ENCODE measurements at regions not wholly inside any gene's neighbourhood (a gene's known extent, or its start where the extent isn't known, plus 50 kb on each side); places are given as distances from the start of the nearest gene placed in this dataset.

- DNase-seq (ENCODE audit: low read depth, low spot score): no peak
- CTCF ChIA-PET: no interaction called here
- POLR2A ChIA-PET: no interaction called here
These were observed 1238.5 kb downstream of the SLC16A7 start for GRCh38 chr12:60834372-60834771.

GRCh38 chr12:60834806-60835205, 1239.0 kb downstream of the SLC16A7 start:
- POLR2A ChIA-PET: no interaction called here
- CTCF ChIA-PET: no interaction called here
- DNase-seq (ENCODE audit: low read depth, low spot score): no peak

More at GRCh38 chr12:60834372-60834771, 1238.5 kb downstream of the SLC16A7 start:
- Histone ChIP-seq H3K9me3 (ENCODE audit: control insufficient read depth, insufficient read depth, low read length) (no peaks in the 10 kb centered on the region), H3K27ac (ENCODE audit: low read depth, low read length) (no peak overlapping the region), H3K27me3 (ENCODE audit: control insufficient read depth, insufficient read depth, low read length) (no peaks in the 10 kb centered on the region), H3K4me3 (ENCODE audit: low read depth, low read length) (no peak overlapping the region)
- TF ChIP-seq CTCF (IDR thresholded peaks at IDR 0.05; ENCODE audit: low read depth, low read length): no peak

GRCh38 chr12:60836651-60837050, 1240.8 kb downstream of the SLC16A7 start:
- POLR2A ChIA-PET: no interaction called here
- no peak for DNase-seq (ENCODE audit: low read depth, low spot score)
- H3K4me3 ChIP-seq (ENCODE audit: low read depth, low read length): no peak overlapping the region
- CTCF ChIA-PET: no interaction called here
- H3K9me3 ChIP-seq (ENCODE audit: control insufficient read depth, insufficient read depth, low read length): no peaks in the 10 kb centered on the region
- TF ChIP-seq CTCF (IDR thresholded peaks at IDR 0.05; ENCODE audit: low read depth, low read length): no peak
- no peaks in the 10 kb centered on the region for H3K27me3 ChIP-seq (ENCODE audit: control insufficient read depth, insufficient read depth, low read length)
- no peak overlapping the region for H3K27ac ChIP-seq (ENCODE audit: low read depth, low read length)

More at GRCh38 chr12:60834806-60835205, 1239.0 kb downstream of the SLC16A7 start:
- no peak for TF ChIP-seq CTCF (IDR thresholded peaks at IDR 0.05; ENCODE audit: low read depth, low read length)
- Histone ChIP-seq H3K27ac (ENCODE audit: low read depth, low read length) (no peak overlapping the region), H3K4me3 (ENCODE audit: low read depth, low read length) (no peak overlapping the region), H3K9me3 (ENCODE audit: control insufficient read depth, insufficient read depth, low read length) (no peaks in the 10 kb centered on the region), H3K27me3 (ENCODE audit: control insufficient read depth, insufficient read depth, low read length) (no peaks in the 10 kb centered on the region)

GRCh38 chr12:60842181-60842580, 1246.4 kb downstream of the SLC16A7 start:
- H3K9me3 ChIP-seq (ENCODE audit: control insufficient read depth, insufficient read depth, low read length): no peaks in the 10 kb centered on the region
- H3K27me3 ChIP-seq (ENCODE audit: control insufficient read depth, insufficient read depth, low read length): no peaks in the 10 kb centered on the region
- no peak for DNase-seq (ENCODE audit: low read depth, low spot score)
- H3K4me3 ChIP-seq (ENCODE audit: low read depth, low read length): no peak overlapping the region
- ChIA-PET CTCF (no interaction called here), POLR2A (no interaction called here)
- TF ChIP-seq CTCF (IDR thresholded peaks at IDR 0.05; ENCODE audit: low read depth, low read length): no peak
- no peak overlapping the region for H3K27ac ChIP-seq (ENCODE audit: low read depth, low read length)

GRCh38 chr12:60844101-60844500, 1248.3 kb downstream of the SLC16A7 start:
- DNase-seq (ENCODE audit: low read depth, low spot score): no peak
- Histone ChIP-seq H3K27me3 (ENCODE audit: control insufficient read depth, insufficient read depth, low read length) (no peaks in the 10 kb centered on the region), H3K27ac (ENCODE audit: low read depth, low read length) (no peak overlapping the region), H3K4me3 (ENCODE audit: low read depth, low read length) (no peak overlapping the region), H3K9me3 (ENCODE audit: control insufficient read depth, insufficient read depth, low read length) (no peaks in the 10 kb centered on the region)
- TF ChIP-seq CTCF (IDR thresholded peaks at IDR 0.05; ENCODE audit: low read depth, low read length): no peak
- ChIA-PET POLR2A (no interaction called here), CTCF (no interaction called here)
